Caco-2 (cell line): ENCODE measurements at regions not wholly inside any gene's neighbourhood (a gene's known extent, or its start where the extent isn't known, plus 50 kb on each side); places are given as distances from the start of the nearest gene placed in this dataset.

Source experiments
- BruUV-seq: library from RNA; stranded (reverse); fragments of 400-500 nt; replicated peaks from 2 replicates; lab custom pipeline; 2021; lab: Mats Ljungman, UMichigan
- CTCF ChIA-PET: fragments of 300-600 bp; sonication (Branson Sonifier 250); formaldehyde crosslinking; loops from one replicate; lab custom pipeline; 2022; ENCODE audit warnings: antibody characterized with exemption; lab: Charles Lee
- POLR2A ChIA-PET: fragments of 300-600 bp; sonication (Branson Sonifier 250); formaldehyde crosslinking; loops from one replicate; lab custom pipeline; 2022; ENCODE audit warnings: antibody characterized with exemption; lab: Charles Lee
- DNase-seq, 2 experiments: peaks; one replicate each; pipeline versions ENCODE4 v3.0.0 to v3.0.0-alpha.2; 2020 to 2022
- H3K27me3 ChIP-seq: replicated peaks from 2 replicates; pipeline ENCODE4 v1.6.0; 2011; ENCODE audit warnings: low read length; ENCODE audit not compliant: control insufficient read depth, insufficient read depth
- H3K36me3 ChIP-seq: 2 replicates; pipeline ENCODE4 v1.5.1; 2011; ENCODE audit warnings: low read length; ENCODE audit not compliant: control insufficient read depth, insufficient read depth
- H3K4me1 ChIP-seq: fragments of 250-450 bp; sonication (Bioruptor Pico); 2 replicates; pipeline ENCODE4 v1.5.1; 2020; ENCODE audit warnings: mild to moderate bottlenecking
- H3K4me3 ChIP-seq: 2 replicates; pipeline ENCODE4 v1.5.1; 2011; ENCODE audit warnings: low read depth, mild to moderate bottlenecking, control low read depth, low read length
- H3K9me3 ChIP-seq: fragments of 250-450 bp; sonication (Bioruptor Pico); 2 replicates; pipeline ENCODE4 v1.5.1; 2020; ENCODE audit warnings: mild to moderate bottlenecking, moderate library complexity
- H3K27ac Mint-ChIP-seq: one replicate; pipeline ENCODE4 v1.8.0; 2022; ENCODE audit warnings: mixed read lengths; ENCODE audit not compliant: unreplicated experiment
- H3K27me3 Mint-ChIP-seq: one replicate; pipeline ENCODE4 v1.8.0; 2022; ENCODE audit warnings: mixed read lengths; ENCODE audit not compliant: insufficient read depth, unreplicated experiment
- H3K36me3 Mint-ChIP-seq: one replicate; pipeline ENCODE4 v1.8.0; 2022; ENCODE audit warnings: mild to moderate bottlenecking, mixed read lengths; ENCODE audit not compliant: insufficient read depth, unreplicated experiment
- H3K4me1 Mint-ChIP-seq: one replicate; pipeline ENCODE4 v1.8.0; 2022; ENCODE audit warnings: low read depth, mixed read lengths; ENCODE audit not compliant: unreplicated experiment
- H3K4me3 Mint-ChIP-seq: one replicate; pipeline ENCODE4 v1.8.0; 2022; ENCODE audit warnings: mild to moderate bottlenecking, moderate library complexity, mixed read lengths; ENCODE audit not compliant: unreplicated experiment
- H3K9me3 Mint-ChIP-seq: one replicate; pipeline ENCODE4 v1.8.0; 2022; ENCODE audit warnings: mixed read lengths; ENCODE audit not compliant: unreplicated experiment
- intact Hi-C: fragments of 100-400 bp; cut with micrococcal nuclease; formaldehyde crosslinking; loops from one replicate; pipeline ENCODE4 v1.10.0; 2022; ENCODE audit not compliant: unreplicated experiment
- TF ChIP-seq, protein P1 (sequence below), 2 experiments: fragments of 200-600 bp in 1 of 2; IDR thresholded peaks; 1 replicate in 1 of 2; 2 replicates in 1 of 2; pipeline versions ENCODE4 v1.5.1 to v1.8.0; 2011 to 2022; ENCODE audit warnings: antibody characterized with exemption in 1 of 2, control low read depth in 1 of 2, inconsistent platforms in 1 of 2, low read depth in 1 of 2, low read length in 1 of 2, mild to moderate bottlenecking in 1 of 2, moderate library complexity in 1 of 2; ENCODE audit not compliant: insufficient read depth in 1 of 2, severe bottlenecking in 1 of 2, unreplicated experiment in 1 of 2

DNA sequence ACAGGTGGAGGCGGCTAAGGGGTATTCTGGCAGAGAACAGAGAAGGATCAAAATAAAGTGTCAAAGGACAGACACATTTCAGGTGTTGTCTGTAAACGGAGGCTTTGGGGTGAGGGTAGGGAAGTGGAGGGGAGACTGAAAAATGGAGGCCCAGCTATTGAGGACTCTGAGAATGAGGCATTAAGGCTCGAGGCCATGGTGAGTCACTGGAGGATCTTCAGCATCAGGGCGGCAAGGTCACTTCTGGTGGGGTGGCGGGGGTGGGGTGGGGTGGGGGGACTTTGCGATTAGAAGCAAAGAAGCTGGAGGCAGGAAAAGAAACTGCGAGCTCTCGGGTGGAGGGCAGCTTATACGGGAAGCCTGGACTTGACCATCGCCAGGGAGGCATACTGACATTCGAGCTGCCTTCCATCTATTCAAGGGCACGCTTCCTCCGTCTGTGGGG is 58.4 kb upstream of the PCGF5 start:
- peaks cover 32% of the 10 kb centered on the region for H3K27me3 Mint-ChIP-seq

DNA sequence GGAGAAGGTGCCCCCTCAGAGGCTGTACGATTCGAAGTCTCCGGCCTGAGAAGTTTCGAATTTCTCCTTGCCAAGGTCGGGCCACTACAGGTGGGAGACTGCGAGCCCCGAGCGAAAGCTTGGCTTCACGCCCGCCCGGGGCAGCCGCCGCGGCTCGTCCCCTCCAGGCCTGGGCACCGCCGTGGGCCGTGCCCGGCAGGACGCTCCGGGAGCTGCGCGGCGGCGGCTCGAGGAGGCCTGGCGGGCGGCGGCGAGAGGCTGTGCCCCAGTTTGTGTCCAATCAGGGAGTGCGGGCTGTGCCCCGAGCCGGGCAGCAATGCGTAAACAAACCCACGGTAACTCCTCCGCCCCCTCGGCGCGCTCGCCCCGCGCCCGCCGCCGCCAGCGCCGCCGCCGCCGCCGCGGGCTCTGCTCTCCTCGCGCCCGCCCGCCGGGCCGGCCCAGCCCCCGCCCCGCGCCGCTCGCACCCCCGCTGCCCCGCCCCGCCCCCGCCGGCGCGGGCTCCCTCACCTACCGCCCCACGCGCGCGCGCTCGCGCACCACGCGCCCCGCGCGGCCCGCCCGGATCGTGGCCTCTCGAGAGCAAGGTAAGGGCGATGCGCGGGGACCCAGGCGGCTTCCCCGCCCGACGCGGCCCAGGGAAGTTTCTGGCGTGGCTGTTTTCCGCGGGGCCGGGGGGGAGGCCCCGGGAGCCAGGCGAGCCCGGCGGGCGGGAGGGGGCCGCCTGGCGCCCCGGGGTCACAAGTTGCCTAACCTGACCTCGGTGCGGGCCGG is 57.8 kb upstream of the PCGF5 start:
- no peaks in the 10 kb centered on the region for H3K9me3 Mint-ChIP-seq
- peak; percentile 25 to 32 for DNase-seq
- peak overlapping the region; percentile 70 for H3K4me3 Mint-ChIP-seq
- H3K27me3 ChIP-seq, result peaks cover 10% of the 10 kb centered on the region
- ChIA-PET POLR2A (no interaction called here), CTCF (interaction anchor here (0.7 kb wide), 1 partner anchor 74 kb away, joined by 3 read pairs; no protein-coding TSS in a partner anchor)
- no peak overlapping the region for H3K27ac Mint-ChIP-seq
- TF ChIP-seq, protein P1, sequence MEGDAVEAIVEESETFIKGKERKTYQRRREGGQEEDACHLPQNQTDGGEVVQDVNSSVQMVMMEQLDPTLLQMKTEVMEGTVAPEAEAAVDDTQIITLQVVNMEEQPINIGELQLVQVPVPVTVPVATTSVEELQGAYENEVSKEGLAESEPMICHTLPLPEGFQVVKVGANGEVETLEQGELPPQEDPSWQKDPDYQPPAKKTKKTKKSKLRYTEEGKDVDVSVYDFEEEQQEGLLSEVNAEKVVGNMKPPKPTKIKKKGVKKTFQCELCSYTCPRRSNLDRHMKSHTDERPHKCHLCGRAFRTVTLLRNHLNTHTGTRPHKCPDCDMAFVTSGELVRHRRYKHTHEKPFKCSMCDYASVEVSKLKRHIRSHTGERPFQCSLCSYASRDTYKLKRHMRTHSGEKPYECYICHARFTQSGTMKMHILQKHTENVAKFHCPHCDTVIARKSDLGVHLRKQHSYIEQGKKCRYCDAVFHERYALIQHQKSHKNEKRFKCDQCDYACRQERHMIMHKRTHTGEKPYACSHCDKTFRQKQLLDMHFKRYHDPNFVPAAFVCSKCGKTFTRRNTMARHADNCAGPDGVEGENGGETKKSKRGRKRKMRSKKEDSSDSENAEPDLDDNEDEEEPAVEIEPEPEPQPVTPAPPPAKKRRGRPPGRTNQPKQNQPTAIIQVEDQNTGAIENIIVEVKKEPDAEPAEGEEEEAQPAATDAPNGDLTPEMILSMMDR (IDR thresholded peaks at IDR 0.05; ENCODE audit: insufficient read depth in 1 of 2, low read depth in 1 of 2, low read length in 1 of 2, severe bottlenecking in 1 of 2, unreplicated experiment in 1 of 2), result no peak
- peaks cover 7% of the 10 kb centered on the region for H3K4me1 Mint-ChIP-seq
- H3K27me3 Mint-ChIP-seq, result peaks cover 33% of the 10 kb centered on the region
- no peaks in the 10 kb centered on the region for H3K36me3 Mint-ChIP-seq
- no peaks in the 10 kb centered on the region for H3K4me1 ChIP-seq
- no peaks in the 10 kb centered on the region for H3K36me3 ChIP-seq
- no TSS peak for BruUV-seq
- intact Hi-C loops, result no loop called here
- H3K4me3 ChIP-seq, result peak overlapping the region; percentile 70
- H3K9me3 ChIP-seq, result no peaks in the 10 kb centered on the region; the same call in 1 of the 2 replicates

More for the DNA sequence above, 58.4 kb upstream of the PCGF5 start:
- POLR2A ChIA-PET, result no interaction called here
- Histone ChIP-seq H3K4me1 (no peaks in the 10 kb centered on the region), H3K27me3 (peaks cover 10% of the 10 kb centered on the region), H3K9me3 (no peaks in the 10 kb centered on the region; the same call in 1 of the 2 replicates), H3K4me3 (peak overlapping the region; percentile 70), H3K36me3 (no peaks in the 10 kb centered on the region)
- no peak for DNase-seq
- CTCF ChIA-PET, result no interaction called here
- Mint-ChIP-seq H3K36me3 (no peaks in the 10 kb centered on the region), H3K27ac (no peak overlapping the region), H3K4me1 (peaks cover 7% of the 10 kb centered on the region), H3K9me3 (no peaks in the 10 kb centered on the region), H3K4me3 (peak overlapping the region; percentile 49)
- intact Hi-C loops, result no loop called here
- TF ChIP-seq, protein P1 (IDR thresholded peaks at IDR 0.05; ENCODE audit: insufficient read depth in 1 of 2, low read depth in 1 of 2, low read length in 1 of 2, severe bottlenecking in 1 of 2, unreplicated experiment in 1 of 2), result no peak
- BruUV-seq, result no TSS peak

DNA sequence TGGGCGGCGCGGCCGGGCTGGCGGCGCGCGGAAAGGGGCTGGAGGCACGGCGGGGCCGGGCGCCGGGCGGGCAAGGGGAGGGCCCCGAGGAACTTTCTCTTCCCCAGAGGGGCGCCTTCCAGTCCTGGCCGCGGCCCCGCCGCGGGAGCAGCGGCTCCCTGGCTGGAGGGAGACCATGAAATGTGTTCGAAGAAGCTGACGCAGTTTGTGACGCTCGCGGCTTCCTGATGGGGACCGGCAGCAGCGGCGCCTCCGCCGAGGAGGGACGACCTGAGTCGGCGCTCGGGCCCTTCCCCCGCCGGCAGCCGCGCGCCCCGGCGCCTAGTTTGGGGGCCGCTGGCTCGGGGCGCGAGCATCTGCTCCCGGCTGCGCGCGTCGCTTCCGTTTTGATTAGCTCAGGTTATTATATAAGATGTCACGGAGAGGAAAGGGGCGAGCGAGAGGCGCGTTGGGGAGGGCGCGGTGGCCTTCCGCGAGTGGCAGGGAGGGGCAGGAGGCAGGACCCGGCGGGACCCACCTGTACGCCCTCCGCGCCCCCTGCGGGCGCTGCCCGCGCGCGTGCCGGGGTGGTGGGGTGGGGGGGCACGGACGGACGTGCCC is 57.1 kb upstream of the PCGF5 start:
- Mint-ChIP-seq H3K27me3 (peaks cover 38% of the 10 kb centered on the region), H3K4me3 (peak overlapping the region; percentile 70), H3K27ac (no peak overlapping the region), H3K4me1 (peaks cover 7% of the 10 kb centered on the region), H3K9me3 (no peaks in the 10 kb centered on the region), H3K36me3 (no peaks in the 10 kb centered on the region)
- H3K9me3 ChIP-seq, result no peaks in the 10 kb centered on the region; the same call in 1 of the 2 replicates
- intact Hi-C loops, result no loop called here
- peaks cover 10% of the 10 kb centered on the region for H3K27me3 ChIP-seq
- no peaks in the 10 kb centered on the region for H3K36me3 ChIP-seq
- ChIA-PET CTCF (interaction anchor here (0.6 to 0.7 kb wide), 2 partner anchors 75 to 359 kb away, joined by 3 to 4 read pairs; no protein-coding TSS in a partner anchor), POLR2A (no interaction called here)
- BruUV-seq, result no TSS peak
- H3K4me1 ChIP-seq, result no peaks in the 10 kb centered on the region
- TF ChIP-seq, protein P1 (IDR thresholded peaks at IDR 0.05; ENCODE audit: insufficient read depth in 1 of 2, low read depth in 1 of 2, low read length in 1 of 2, severe bottlenecking in 1 of 2, unreplicated experiment in 1 of 2), result no peak
- peak overlapping the region; percentile 70 for H3K4me3 ChIP-seq
- peak; percentile 43 to 50 for DNase-seq
